Gastroesophageal sphincter (tissue), 4 donors: ENCODE measurements at regions not wholly inside any gene's neighbourhood (a gene's known extent, or its start where the extent isn't known, plus 50 kb on each side); places are given as distances from the start of the nearest gene placed in this dataset.

Experiments
- ATAC-seq: fragments of 150-250 bp; one replicate; pipeline ENCODE4 v1.9.1; 2016; ENCODE audit warnings: mild to moderate bottlenecking, moderate library complexity
- H3K27ac ChIP-seq, 4 donors: fragments of 200-600 bp; sonication (generic) in 3 of 4; 1 replicate in 3 of 4; 2 replicates in 1 of 4; pipeline ENCODE4 v1.5.1; 2016 to 2019
- H3K27me3 ChIP-seq: fragments of 200-600 bp; sonication (generic); one replicate; pipeline ENCODE4 v1.5.1; 2019
- H3K36me3 ChIP-seq, 2 donors: fragments of 200-600 bp; sonication (generic); one replicate each; pipeline ENCODE4 v1.5.1; 2019; ENCODE audit warnings: control low read depth in 1 of 2
- H3K4me1 ChIP-seq, 3 donors: fragments of 200-600 bp; sonication (generic); 1 replicate in 2 of 3; 2 replicates in 1 of 3; pipeline ENCODE4 v1.5.1; 2016 to 2019; ENCODE audit warnings: control low read depth in 2 of 3
- H3K4me3 ChIP-seq, 2 donors: fragments of 200-600 bp; sonication (generic); one replicate each; pipeline ENCODE4 v1.5.1; 2019; ENCODE audit warnings: mild to moderate bottlenecking in 1 of 2, moderate library complexity in 1 of 2
- H3K9me3 ChIP-seq, 3 donors: fragments of 200-600 bp; sonication (generic); one replicate each; pipeline ENCODE4 v1.5.1; 2017 to 2019; ENCODE audit warnings: control low read depth in 2 of 3
- EP300 ChIP-seq: sonication (generic); formaldehyde crosslinking; IDR thresholded peaks from one replicate; pipeline ENCODE4 v1.6.1; 2017; ENCODE audit warnings: antibody characterized with exemption, mild to moderate bottlenecking
- POLR2A ChIP-seq, 2 donors: fragments of 450-650 bp; IDR thresholded peaks; one replicate each; pipeline ENCODE4 v1.6.1; 2017; ENCODE audit warnings: antibody characterized with exemption in 2 of 2, mild to moderate bottlenecking in 2 of 2, moderate library complexity in 1 of 2
- POLR2AphosphoS5 ChIP-seq: sonication (generic); formaldehyde crosslinking; IDR thresholded peaks from one replicate; pipeline ENCODE4 v1.6.1; 2017; ENCODE audit warnings: antibody characterized with exemption
- WGBS, 2 donors: methylation state at CpG; one replicate each; pipeline ENCODE4 v1.1.5; 2018; ENCODE audit warnings: low coverage in 1 of 2; 5-methylcytosine and 5-hydroxymethylcytosine counted together
- TF ChIP-seq, protein P1 (sequence below), 4 experiments: fragments of 200-600 bp in 2 of 4; fragments of 450-650 bp in 2 of 4; sonication (generic) in 1 of 4; IDR thresholded peaks; one replicate each; pipeline ENCODE4 v1.5.1; 2017 to 2019; ENCODE audit warnings: antibody characterized with exemption in 4 of 4, mild to moderate bottlenecking in 2 of 4, moderate library complexity in 2 of 4

DNA sequence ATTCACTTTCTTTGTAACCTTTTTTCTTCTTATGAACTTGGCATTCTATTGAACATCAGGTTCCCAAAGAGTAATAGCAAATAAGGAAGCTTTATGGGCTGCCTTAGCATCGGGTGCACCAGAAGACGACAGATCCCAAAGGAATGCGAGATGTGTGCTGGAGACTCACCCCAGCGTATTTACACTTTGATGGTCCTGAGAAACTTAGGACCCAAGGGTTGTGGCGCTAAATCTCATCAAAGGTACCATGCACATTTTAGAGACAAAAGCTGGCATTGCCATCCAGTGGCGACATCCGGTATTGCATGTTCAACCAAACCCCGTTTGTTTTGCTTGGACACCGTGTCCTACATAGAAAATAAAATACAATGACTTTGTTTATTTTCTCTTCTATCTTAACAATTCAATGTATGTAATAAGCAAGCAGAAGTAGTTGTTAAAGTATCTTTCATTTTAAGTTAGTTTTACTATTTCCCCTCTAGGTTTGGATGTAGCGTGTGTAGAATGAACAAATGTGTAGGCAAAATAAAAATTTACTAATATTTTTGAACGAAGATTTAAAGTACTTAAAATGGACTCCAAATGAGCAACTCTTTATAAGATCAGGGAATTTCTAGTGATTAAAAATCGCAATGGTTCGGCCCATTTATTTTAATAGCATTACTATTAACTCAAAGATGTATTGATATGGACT is 1154.8 kb downstream of the GATA3 start:
- TF ChIP-seq POLR2A (IDR thresholded peaks at IDR 0.05) = no peak
- TF ChIP-seq, protein P1, sequence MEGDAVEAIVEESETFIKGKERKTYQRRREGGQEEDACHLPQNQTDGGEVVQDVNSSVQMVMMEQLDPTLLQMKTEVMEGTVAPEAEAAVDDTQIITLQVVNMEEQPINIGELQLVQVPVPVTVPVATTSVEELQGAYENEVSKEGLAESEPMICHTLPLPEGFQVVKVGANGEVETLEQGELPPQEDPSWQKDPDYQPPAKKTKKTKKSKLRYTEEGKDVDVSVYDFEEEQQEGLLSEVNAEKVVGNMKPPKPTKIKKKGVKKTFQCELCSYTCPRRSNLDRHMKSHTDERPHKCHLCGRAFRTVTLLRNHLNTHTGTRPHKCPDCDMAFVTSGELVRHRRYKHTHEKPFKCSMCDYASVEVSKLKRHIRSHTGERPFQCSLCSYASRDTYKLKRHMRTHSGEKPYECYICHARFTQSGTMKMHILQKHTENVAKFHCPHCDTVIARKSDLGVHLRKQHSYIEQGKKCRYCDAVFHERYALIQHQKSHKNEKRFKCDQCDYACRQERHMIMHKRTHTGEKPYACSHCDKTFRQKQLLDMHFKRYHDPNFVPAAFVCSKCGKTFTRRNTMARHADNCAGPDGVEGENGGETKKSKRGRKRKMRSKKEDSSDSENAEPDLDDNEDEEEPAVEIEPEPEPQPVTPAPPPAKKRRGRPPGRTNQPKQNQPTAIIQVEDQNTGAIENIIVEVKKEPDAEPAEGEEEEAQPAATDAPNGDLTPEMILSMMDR (IDR thresholded peaks at IDR 0.05) = peak; percentile 63 to 89 (median 84)

DNA sequence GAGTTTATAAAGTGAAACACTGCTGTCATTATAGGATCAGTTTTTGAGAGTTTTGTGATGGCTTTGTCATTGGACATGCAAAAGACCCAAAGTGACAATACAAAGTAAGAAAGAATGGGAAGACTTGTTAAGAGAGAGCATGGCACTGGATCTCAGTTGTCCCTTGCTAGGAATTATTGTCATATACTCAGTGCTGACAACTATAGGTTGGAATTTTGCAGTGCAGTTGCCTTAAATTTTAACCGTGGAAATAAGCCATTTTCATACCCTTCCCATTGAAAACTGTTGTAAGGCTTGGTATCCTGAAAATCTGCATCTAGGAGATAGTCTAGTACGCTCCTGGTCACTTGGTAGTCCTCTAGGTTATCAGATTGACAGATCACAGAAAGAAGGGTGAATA is 1156.7 kb downstream of the GATA3 start:
- Histone ChIP-seq H3K27ac (no peak overlapping the region), H3K27me3 (peaks cover 18% of the 10 kb centered on the region), H3K4me1 (no peaks in the 10 kb centered on the region), H3K36me3 (no peaks in the 10 kb centered on the region), H3K9me3 (no peaks in the 10 kb centered on the region), H3K4me3 (no peak overlapping the region)
- no peak for TF ChIP-seq POLR2AphosphoS5
- TF ChIP-seq POLR2A (IDR thresholded peaks at IDR 0.05) = no peak
- TF ChIP-seq, protein P1 (IDR thresholded peaks at IDR 0.05) = no peak
- TF ChIP-seq EP300 = no peak
- ATAC-seq = no peak
- 46 to 50% methylated on average over 2 of the region's 2 CpGs for WGBS, 2 donors

More for the DNA sequence above, 1154.8 kb downstream of the GATA3 start:
- ATAC-seq = peak; percentile 43
- H3K4me3 ChIP-seq = no peak overlapping the region
- H3K27me3 ChIP-seq = peaks cover 18% of the 10 kb centered on the region
- H3K36me3 ChIP-seq = no peaks in the 10 kb centered on the region
- H3K9me3 ChIP-seq = no peaks in the 10 kb centered on the region
- WGBS, 2 donors = 20 to 30% methylated on average over 9 to 13 of the region's 13 CpGs
- no peaks in the 10 kb centered on the region for H3K4me1 ChIP-seq
- no peak overlapping the region for H3K27ac ChIP-seq

DNA sequence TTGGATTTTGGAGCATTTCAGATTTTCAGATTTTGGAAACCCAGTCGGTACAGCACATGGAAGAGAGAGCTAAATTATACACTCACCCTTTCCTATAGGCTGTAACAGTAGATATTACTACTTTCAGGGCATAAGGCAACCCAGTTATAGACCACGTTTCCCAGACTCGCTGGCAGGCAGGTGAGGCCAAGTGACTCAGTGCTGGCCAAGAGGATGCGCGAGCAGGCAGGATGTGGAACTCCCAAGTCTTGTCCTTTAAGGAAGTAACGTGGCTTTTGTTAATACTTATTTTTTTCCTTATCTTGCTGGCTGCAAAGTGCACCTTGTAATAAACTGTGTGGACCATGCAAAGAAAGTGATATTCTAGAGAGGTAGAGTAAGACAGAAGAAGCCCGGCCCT is 1160.1 kb downstream of the GATA3 start:
- TF ChIP-seq EP300 (no peak), POLR2A (IDR thresholded peaks at IDR 0.05) (no peak), POLR2AphosphoS5 (no peak)
- TF ChIP-seq, protein P1 (IDR thresholded peaks at IDR 0.05) = no peak
- Histone ChIP-seq H3K27me3 (peaks cover 14% of the 10 kb centered on the region), H3K9me3 (no peaks in the 10 kb centered on the region), H3K4me1 (no peaks in the 10 kb centered on the region), H3K27ac (no peak overlapping the region), H3K4me3 (no peak overlapping the region), H3K36me3 (no peaks in the 10 kb centered on the region)
- no peak for ATAC-seq
- WGBS, 2 donors = 67 to 85% methylated on average over 5 to 7 of the region's 7 CpGs

DNA sequence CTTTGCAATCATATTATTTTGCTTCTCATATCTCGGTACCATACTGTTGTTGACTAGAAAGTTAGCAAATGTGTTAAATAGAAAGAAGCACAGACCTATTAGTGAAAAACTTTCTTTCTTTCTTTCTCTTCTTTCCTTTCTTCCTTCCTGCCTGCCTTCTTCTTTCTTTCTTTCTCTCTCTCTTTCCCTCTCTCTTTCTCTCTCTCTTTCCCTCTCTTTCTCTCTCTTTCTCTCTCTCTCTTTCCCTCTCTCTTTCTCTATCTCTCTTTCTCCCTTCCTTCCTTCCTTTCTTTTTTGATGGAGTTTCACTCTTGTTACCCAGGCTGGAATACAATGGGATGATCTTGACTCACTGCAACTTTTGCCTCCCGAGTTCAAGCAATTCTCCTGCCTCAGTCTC is 1160.6 kb downstream of the GATA3 start:
- no peak overlapping the region for H3K27ac ChIP-seq
- H3K4me1 ChIP-seq = no peaks in the 10 kb centered on the region
- ATAC-seq = no peak
- no peaks in the 10 kb centered on the region for H3K9me3 ChIP-seq
- H3K36me3 ChIP-seq = no peaks in the 10 kb centered on the region
- H3K4me3 ChIP-seq = no peak overlapping the region
- H3K27me3 ChIP-seq = peaks cover 14% of the 10 kb centered on the region
- TF ChIP-seq POLR2A (IDR thresholded peaks at IDR 0.05) (no peak), POLR2AphosphoS5 (no peak), EP300 (no peak)
- TF ChIP-seq, protein P1 (IDR thresholded peaks at IDR 0.05) = no peak
- 82 to 100% methylated on average over 1 to 2 of the region's 2 CpGs for WGBS, 2 donors

DNA sequence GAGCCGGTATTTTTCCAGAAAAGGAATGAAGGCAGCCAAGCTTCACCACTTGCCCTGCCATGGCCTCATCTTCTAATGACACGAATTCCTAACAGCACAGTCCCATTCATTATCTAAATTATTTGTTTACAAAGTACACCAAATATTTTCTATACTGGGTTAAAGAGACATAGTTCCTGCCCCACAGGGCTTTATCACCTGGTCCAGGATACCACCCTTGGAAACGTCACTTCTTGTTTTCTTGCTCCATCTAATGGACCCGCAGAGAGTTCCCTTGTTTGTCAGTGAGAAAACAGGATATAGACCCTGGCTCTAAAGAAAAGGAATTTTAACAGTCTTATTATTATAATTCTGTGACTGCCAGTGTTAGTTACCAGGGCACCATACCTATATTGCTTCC is 1165.4 kb downstream of the GATA3 start:
- TF ChIP-seq EP300 = no peak
- no peak for TF ChIP-seq POLR2AphosphoS5
- TF ChIP-seq, protein P1 (IDR thresholded peaks at IDR 0.05) = no peak
- 30 to 54% methylated on average over 4 of the region's 4 CpGs for WGBS, 2 donors
- no peak for ATAC-seq
- Histone ChIP-seq H3K4me1 (no peaks in the 10 kb centered on the region), H3K27ac (no peak overlapping the region), H3K36me3 (no peaks in the 10 kb centered on the region), H3K9me3 (no peaks in the 10 kb centered on the region), H3K4me3 (no peak overlapping the region), H3K27me3 (peaks cover under 1% of the 10 kb centered on the region)
